Transverse colon (tissue), 4 donors: ENCODE measurements at regions not wholly inside any gene's neighbourhood (a gene's known extent, or its start where the extent isn't known, plus 50 kb on each side); places are given as distances from the start of the nearest gene placed in this dataset.

Source experiments
- DNase-seq: peaks from one replicate; pipeline ENCODE4 v3.0.0-alpha.2; 2019
- H3K27ac ChIP-seq, 4 donors: fragments of 200-600 bp; sonication (generic); 2 replicates each; pipeline ENCODE4 v1.5.1; 2016 to 2018; ENCODE audit warnings: inconsistent platforms in 4 of 4
- H3K27me3 ChIP-seq: fragments of 200-600 bp; sonication (generic); 2 replicates; pipeline ENCODE4 v1.5.1; 2017; ENCODE audit warnings: inconsistent platforms
- H3K36me3 ChIP-seq, 4 donors: fragments of 200-600 bp; sonication (generic); 2 replicates each; pipeline ENCODE4 v1.5.1; 2017 to 2019; ENCODE audit warnings: inconsistent platforms in 4 of 4
- H3K4me1 ChIP-seq, 4 donors: fragments of 200-600 bp; sonication (generic); 2 replicates each; pipeline ENCODE4 v1.5.1; 2017 to 2020; ENCODE audit warnings: inconsistent platforms in 4 of 4
- H3K4me3 ChIP-seq, 4 donors: fragments of 200-600 bp; sonication (generic); 1 replicate in 1 of 4; 2 replicates in 3 of 4; pipeline versions ENCODE4 v1.5.1 to v1.6.1; 2017 to 2019; ENCODE audit warnings: inconsistent platforms in 4 of 4
- H3K9me3 ChIP-seq, 2 donors: fragments of 200-600 bp; sonication (generic); 2 replicates each; pipeline ENCODE4 v1.5.1; 2017 to 2019; ENCODE audit warnings: inconsistent platforms in 2 of 2
- EP300 ChIP-seq: sonication (generic); formaldehyde crosslinking; IDR thresholded peaks from one replicate; pipeline ENCODE4 v1.6.1; 2017; ENCODE audit warnings: antibody characterized with exemption, low read depth
- POLR2A ChIP-seq: fragments of 450-650 bp; IDR thresholded peaks from one replicate; pipeline ENCODE4 v1.6.1; 2016; ENCODE audit warnings: antibody characterized with exemption, mild to moderate bottlenecking, moderate library complexity
- POLR2AphosphoS5 ChIP-seq, 3 donors: sonication (generic); formaldehyde crosslinking; IDR thresholded peaks; one replicate each; pipeline ENCODE4 v1.6.1; 2016; ENCODE audit warnings: antibody characterized with exemption in 3 of 3
- WGBS, 2 donors: methylation state at CpG; one replicate each; pipeline ENCODE4 v1.1.5; 2018; ENCODE audit warnings: low coverage in 1 of 2; 5-methylcytosine and 5-hydroxymethylcytosine counted together
- in situ Hi-C, 4 donors: fragments of 200-750 bp; cut with MboI; loops; one replicate each; pipeline versions ENCODE4 v1.15.0 to v1.15.1; 2017; ENCODE audit warnings: low sequenced_read_pairs in 3 of 4, low pct_ligation_motif_present in 1 of 4, low pct_unique_long_range_greater_than_20kb in 1 of 4
- intact Hi-C: fragments of 100-400 bp; cut with DNase I; formaldehyde crosslinking; loops from one replicate; pipeline ENCODE4 v1.15.1; 2023; ENCODE audit warnings: low total_unique reads
- TF ChIP-seq, protein P1 (sequence below), 5 experiments: fragments of 200-600 bp in 3 of 5; fragments of 450-650 bp in 2 of 5; sonication (generic) in 3 of 5; IDR thresholded peaks; 1 replicate in 2 of 5; 2 replicates in 3 of 5; pipeline ENCODE4 v1.5.1; 2016 to 2017; ENCODE audit warnings: antibody characterized with exemption in 5 of 5, inconsistent platforms in 3 of 5, mild to moderate bottlenecking in 2 of 5, moderate library complexity in 1 of 5

DNA sequence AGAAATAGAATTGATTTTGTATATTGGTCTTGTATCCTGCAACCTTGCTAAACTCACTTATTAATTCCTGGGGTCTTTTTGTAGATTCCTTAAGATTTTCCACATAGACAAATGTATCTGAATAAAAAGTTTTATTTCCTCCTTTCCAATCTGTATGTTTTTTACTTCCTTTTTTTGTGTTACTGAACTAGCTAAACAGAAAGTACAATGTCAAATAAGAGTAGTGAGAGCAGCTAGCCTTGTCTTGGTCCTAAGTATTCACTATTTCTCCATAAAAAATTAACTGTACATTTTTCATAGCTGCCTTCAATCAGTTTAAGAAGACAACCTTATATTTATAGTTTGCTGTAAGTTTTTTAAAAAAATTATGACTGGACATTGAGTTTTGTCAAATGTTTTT, 74.9 kb downstream of the FASLG start:
- Histone ChIP-seq H3K4me3 (no peak overlapping the region), H3K27me3 (no peaks in the 10 kb centered on the region), H3K36me3 (no peaks in the 10 kb centered on the region), H3K9me3 (peaks cover 0 to 6% of the 10 kb centered on the region in 2 donors), H3K27ac (no peak overlapping the region), H3K4me1 (no peaks in the 10 kb centered on the region)
- TF ChIP-seq, protein P1, sequence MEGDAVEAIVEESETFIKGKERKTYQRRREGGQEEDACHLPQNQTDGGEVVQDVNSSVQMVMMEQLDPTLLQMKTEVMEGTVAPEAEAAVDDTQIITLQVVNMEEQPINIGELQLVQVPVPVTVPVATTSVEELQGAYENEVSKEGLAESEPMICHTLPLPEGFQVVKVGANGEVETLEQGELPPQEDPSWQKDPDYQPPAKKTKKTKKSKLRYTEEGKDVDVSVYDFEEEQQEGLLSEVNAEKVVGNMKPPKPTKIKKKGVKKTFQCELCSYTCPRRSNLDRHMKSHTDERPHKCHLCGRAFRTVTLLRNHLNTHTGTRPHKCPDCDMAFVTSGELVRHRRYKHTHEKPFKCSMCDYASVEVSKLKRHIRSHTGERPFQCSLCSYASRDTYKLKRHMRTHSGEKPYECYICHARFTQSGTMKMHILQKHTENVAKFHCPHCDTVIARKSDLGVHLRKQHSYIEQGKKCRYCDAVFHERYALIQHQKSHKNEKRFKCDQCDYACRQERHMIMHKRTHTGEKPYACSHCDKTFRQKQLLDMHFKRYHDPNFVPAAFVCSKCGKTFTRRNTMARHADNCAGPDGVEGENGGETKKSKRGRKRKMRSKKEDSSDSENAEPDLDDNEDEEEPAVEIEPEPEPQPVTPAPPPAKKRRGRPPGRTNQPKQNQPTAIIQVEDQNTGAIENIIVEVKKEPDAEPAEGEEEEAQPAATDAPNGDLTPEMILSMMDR (IDR thresholded peaks at IDR 0.05), result no peak
- TF ChIP-seq POLR2AphosphoS5 (IDR thresholded peaks at IDR 0.05) (no peak), POLR2A (no peak), EP300 (no peak)
- intact Hi-C loops (no loop called here), in situ Hi-C loops (loop anchor here in 2 of 4 donors (25.0 kb wide), 2 partner anchors 678 to 1078 kb away; partner anchors contain the start of genes CENPL (in 2 of the 2) and DARS2 (in 2 of the 2))
- DNase-seq, result no peak

DNA sequence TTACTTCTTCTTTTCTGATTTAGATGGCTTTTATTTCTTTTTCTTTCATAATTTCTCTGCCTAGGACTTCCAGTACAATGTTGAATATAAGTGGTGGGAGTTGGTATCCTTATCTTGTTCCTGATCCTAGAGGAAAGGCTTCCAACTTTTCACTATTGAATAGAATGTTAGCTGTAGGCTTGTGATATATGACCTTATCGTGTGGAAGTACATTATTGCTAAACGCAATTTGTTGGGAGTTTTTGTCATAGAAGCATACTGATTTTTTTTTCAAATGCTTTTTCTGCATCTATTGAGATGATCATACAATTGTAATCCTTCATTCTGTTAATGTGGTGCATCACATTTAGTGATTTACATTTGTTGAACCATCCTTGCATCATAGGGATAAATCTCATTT, 79.5 kb downstream of the FASLG start:
- in situ Hi-C loops, result loop anchor here in 2 of 4 donors (25.0 kb wide), 2 partner anchors 674 to 1074 kb away; partner anchors contain the start of genes CENPL (in 2 of the 2) and DARS2 (in 2 of the 2)
- 82 to 92% methylated on average over 2 of the region's 2 CpGs for WGBS, 2 donors

DNA sequence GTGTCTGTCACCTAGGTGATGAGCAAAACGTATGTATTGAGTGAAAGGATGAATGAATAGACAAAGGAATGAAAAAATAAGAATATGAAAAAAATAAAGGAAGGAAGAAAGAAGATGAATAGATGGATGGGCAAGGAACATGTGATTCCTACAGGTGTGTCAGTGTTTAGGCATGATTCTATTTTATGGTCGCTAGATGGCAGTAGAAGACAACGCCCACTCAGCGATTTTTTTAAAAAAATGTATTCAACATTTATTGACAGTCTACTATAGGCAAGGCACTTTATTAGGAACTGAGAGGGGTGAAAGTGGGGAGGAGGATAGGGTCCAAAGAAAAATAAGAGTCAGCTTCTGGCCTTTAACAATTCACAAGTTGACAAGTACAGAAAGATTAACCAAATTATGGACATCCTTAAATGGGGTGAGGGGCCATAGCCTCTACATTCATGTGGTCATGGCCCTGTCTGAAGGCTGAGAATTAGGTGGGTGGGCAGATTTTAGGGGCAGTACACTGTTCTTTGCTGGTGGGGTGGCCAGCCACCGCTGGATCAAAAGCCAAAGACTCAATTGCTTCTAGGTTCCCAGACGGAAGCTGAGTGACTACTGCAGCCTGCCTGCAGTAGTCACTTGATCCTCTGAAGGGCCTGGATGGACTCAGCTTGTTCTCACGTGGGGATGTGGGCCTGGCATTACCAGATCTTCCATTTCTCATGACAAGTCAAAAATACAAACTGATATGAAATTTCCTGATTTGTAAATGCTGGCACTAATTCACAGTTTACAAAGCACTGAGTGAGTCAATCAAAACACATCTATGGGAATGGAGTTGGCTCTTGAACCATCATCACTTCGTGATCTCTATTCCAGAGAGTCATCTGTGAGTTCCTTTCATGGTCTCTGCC, 83.9 kb downstream of the FASLG start:
- H3K27me3 ChIP-seq, result no peaks in the 10 kb centered on the region
- no peak for TF ChIP-seq EP300
- TF ChIP-seq, protein P1 (IDR thresholded peaks at IDR 0.05), result peak; percentile 66 to 75 (median 70)
- H3K4me3 ChIP-seq, result no peak overlapping the region
- peaks cover 0 to 24% (median 12%) of the 10 kb centered on the region in 4 donors for H3K4me1 ChIP-seq
- intact Hi-C loops (loop anchor here (10.0 kb wide), 1 partner anchor 462 kb away; the partner anchor contains the start of gene TNFSF4), in situ Hi-C loops (loop anchor here (5.0 to 25.0 kb wide), 6 partner anchors 462 to 1069 kb away; partner anchors contain the start of genes CENPL (in 2 of the 4), DARS2 (in 2 of the 4) and TNFSF4 (in 2 of the 4))
- H3K9me3 ChIP-seq, result no peaks in the 10 kb centered on the region
- WGBS, 2 donors, result 0 to 24% methylated on average over 3 to 8 of the region's 8 CpGs
- no peak for DNase-seq
- no peaks in the 10 kb centered on the region for H3K36me3 ChIP-seq
- no peak overlapping the region for H3K27ac ChIP-seq

More for the DNA sequence above, 79.5 kb downstream of the FASLG start:
- no peaks in the 10 kb centered on the region for H3K27me3 ChIP-seq
- no peak overlapping the region for H3K4me3 ChIP-seq
- no peaks in the 10 kb centered on the region for H3K4me1 ChIP-seq
- TF ChIP-seq, protein P1 (IDR thresholded peaks at IDR 0.05), result no peak
- TF ChIP-seq POLR2AphosphoS5 (IDR thresholded peaks at IDR 0.05) (no peak), POLR2A (no peak), EP300 (no peak)
- H3K9me3 ChIP-seq, result no peaks in the 10 kb centered on the region
- H3K36me3 ChIP-seq, result no peaks in the 10 kb centered on the region
- no peak for DNase-seq
- intact Hi-C loops, result no loop called here
- no peak overlapping the region for H3K27ac ChIP-seq

DNA sequence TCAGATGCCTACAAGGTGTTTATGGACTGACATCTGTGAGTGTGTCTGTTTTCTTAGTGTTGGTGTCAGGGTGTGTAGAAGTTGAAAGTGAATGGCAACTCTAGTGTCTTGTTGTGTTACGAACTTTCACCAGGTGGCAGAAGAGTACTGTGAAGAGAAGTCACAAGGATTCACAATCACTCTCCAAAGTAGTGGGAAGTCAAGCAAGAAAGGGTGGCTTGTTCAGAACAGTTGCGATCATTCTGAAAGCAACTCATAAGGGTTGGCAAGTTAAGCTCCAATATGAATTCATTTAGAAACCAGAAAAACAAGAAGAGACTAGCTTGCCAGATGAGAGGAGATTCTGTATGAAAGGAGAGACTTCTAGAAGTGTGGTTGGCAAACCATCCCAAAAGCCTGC, 86.1 kb downstream of the FASLG start:
- TF ChIP-seq EP300 (no peak), POLR2A (no peak), POLR2AphosphoS5 (IDR thresholded peaks at IDR 0.05) (no peak)
- TF ChIP-seq, protein P1 (IDR thresholded peaks at IDR 0.05), result peak; percentile 52 to 82 (median 61)
- in situ Hi-C loops (loop anchor here (5.0 to 25.0 kb wide), 6 partner anchors 457 to 1067 kb away; partner anchors contain the start of genes CENPL (in 2 of the 4), DARS2 (in 2 of the 4) and TNFSF4 (in 1 of the 4)), intact Hi-C loops (loop anchor here (10.0 kb wide), 1 partner anchor 460 kb away; the partner anchor contains the start of gene TNFSF4)
- peak overlapping the region in 3 of 4 donors; percentile 52 to 75 (median 59) for H3K27ac ChIP-seq
- H3K27me3 ChIP-seq, result no peaks in the 10 kb centered on the region
- peak; percentile 26 for DNase-seq
- H3K4me3 ChIP-seq, result no peak overlapping the region
- no peaks in the 10 kb centered on the region for H3K9me3 ChIP-seq
- H3K36me3 ChIP-seq, result no peaks in the 10 kb centered on the region
- H3K4me1 ChIP-seq, result peaks cover 0 to 24% (median 12%) of the 10 kb centered on the region in 4 donors
- WGBS, 2 donors, result 0 to 16% methylated on average over 1 to 2 of the region's 2 CpGs
